ENCODE measurements at regions not wholly inside any gene's neighbourhood (a gene's known extent, or its start where the extent isn't known, plus 50 kb on each side); places are given as distances from the start of the nearest gene placed in this dataset.

DNA sequence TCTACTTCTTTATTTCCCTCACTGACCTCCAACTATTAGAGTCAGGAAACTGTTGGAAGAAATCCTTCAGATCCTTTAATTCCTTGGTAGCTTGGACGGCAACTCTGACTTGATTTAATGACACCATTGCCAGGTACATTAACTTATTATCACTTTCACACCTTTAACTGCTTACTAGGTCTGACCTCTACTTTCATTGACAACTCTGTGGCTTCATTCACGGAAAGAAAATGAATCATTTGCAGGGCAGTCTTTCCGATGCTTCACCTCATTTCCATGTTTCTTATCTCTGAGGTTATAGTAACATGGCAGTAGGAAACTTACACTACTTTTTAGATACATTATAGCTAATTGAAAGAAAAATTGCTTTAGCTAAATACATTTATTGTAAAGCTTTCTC, 82.6 kb upstream of the PDGFD start:
- no peak for DNase-seq (ENCODE audit: low spot score)

DNA sequence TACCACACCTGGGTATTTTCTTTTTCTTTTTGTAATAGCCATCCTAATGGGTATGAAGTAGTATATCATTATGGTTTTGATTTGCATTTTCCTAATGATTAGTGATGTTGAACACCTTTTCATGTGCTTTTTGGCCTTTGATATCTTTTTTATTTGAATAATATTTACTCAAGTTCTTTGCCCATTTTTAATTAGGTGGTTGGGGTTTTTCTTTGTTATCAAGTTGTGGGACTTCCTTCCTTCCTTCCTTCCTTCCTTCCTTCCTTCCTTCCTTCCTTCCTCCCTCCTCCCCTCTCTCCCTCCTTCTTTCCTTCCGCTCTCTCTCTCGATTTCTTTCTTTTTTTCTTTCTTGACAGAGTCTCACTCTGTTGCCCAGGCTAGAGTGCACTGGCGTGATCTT, 75.0 kb upstream of the PDGFD start:
- DNase-seq (ENCODE audit: low spot score) = no peak

DNA sequence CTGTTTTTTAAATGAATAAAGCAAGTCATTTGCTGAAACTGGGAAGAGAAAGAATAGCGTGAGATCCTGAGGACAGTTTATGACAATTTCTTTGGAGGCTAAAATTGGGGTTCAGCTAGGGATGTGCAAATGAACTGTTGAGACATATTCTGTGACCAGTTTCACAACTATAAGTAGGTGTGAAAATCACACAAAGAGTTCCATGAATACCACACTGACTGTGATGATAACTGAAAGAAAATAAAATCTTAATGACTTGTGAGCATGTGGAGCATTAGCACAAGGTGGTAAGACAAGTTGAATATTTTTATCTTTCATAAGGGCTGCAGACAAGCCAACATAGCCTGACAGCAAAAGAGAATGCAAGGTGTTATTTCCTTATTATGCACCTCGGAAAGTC, 61.1 kb upstream of the PDGFD start:
- no peak for DNase-seq (ENCODE audit: low spot score)

DNA sequence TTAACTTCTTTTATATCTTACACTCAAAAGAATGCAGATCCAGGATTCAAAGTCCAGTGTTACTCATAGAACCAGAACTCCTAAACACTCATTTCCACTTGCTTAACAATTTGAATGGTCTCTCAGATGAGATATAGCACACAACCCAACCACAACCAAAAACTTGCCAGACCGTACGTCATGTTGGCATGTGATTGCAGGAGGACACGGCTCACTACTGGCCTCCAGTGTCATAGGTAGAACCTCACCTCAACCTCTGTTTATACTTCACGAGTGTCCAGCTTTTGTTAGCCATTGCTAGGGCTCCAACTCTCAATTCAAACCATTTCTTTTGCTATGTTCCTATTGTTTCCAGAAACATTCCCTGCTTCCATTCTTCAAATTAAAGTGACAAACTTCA, 58.5 kb upstream of the PDGFD start:
- no peak for DNase-seq (ENCODE audit: low spot score)

DNA sequence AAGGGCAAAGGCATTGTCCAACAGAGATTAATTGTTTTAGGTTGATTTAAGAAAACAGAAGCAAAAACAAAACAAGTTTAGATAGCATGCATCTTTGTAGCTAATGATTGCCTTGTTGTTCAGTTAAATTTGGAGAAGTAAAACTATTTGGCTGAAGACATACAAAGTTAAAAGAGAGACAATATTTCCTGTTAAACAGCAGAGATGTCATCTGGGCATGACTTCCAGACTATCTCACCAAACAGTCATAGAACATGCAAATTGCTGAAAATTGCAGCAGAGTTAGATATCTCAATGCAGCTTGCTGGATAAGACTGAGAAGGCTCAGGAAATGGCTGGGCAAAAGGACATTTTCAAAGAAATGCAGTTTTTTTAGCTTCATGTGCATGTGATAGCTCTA, 57.5 kb upstream of the PDGFD start:
- DNase-seq (ENCODE audit: low spot score) = no peak

DNA sequence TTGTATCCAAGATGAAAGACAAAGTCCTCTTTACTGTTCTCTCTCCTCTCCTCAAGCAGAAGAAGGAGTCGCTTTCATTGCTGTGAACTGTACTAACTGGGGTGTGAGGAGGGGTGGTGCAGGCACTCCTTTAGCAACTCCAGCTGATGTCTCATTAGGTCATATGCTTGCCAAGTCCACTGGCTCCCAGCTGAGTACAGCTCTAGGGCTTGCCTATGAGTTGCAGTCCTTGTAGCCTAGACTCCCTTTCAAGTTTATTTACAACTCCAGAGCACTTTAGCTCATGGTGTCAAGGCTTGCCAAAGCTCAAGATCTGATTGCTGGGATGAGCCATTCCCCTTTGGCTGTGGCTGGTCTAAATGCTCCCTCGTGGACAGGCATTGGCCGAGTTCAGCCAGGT, 55.1 kb upstream of the PDGFD start:
- no peak for DNase-seq (ENCODE audit: low spot score)

DNA sequence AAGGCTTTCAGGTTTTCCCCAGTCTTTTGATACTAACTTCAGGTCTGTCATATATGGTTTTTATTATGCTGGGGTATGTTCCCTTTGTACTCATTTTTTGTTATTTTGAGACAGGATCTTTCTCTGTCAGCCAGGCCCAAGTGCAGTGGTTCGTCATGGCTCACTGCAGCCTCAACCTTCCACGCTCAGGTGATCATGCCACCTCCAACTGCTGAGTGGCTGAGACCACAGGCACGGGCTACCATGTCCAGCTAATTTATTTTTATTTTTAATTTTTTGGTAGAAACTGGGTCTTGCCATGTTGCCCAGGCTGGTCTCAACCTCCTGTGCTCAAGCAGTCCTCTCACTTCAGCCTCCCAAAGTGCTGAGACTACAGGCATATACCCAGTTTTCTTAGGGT, 50.6 kb upstream of the PDGFD start:
- DNase-seq (ENCODE audit: low spot score) = no peak
